ENCODE measurements at regions not wholly inside any gene's neighbourhood (a gene's known extent, or its start where the extent isn't known, plus 50 kb on each side); places are given as distances from the start of the nearest gene placed in this dataset.

DNA sequence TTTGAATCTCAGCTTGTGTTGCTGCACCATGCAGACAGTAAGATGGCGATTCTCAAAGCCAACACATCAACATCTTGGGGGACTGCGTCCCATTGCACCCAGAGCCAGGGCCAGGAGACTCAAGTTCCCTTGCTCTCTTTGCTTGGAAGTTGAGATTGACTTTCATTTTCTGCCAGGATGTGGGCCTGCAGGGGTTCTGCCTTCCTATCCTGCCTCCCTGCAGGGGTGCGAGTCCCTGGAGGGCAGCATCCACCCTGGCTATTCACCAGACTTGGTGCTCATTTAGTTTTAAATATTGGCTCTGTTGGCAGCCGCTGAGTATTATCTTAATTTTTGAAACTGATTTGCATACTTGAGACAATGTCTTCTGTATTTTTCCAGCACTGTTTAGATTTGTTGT is 451.5 kb downstream of the GLRX3 start:
- Histone ChIP-seq H3K27me3 (ENCODE audit: control insufficient read depth in 3 of 3, insufficient read depth in 3 of 3, low read length in 2 of 3) (peaks cover 0 to 9% (median 0%) of the 10 kb centered on the region in 3 donors), H3K4me3 (no peak overlapping the region), H3K36me3 (ENCODE audit: control insufficient read depth in 4 of 4, insufficient read depth in 4 of 4, low read length in 4 of 4) (no peaks in the 10 kb centered on the region), H3K27ac (ENCODE audit: low read depth in 1 of 2, low read length in 1 of 2) (no peak overlapping the region), H3K9ac (ENCODE audit: insufficient read depth in 1 of 2, low read length in 2 of 2) (no peak overlapping the region), H3K9me3 (ENCODE audit: control insufficient read depth in 4 of 4, insufficient read depth in 3 of 4, low read length in 3 of 4) (peaks cover 0 to 3% (median 0%) of the 10 kb centered on the region in 4 donors), H3K4me1 (ENCODE audit: control insufficient read depth in 5 of 5, insufficient read depth in 5 of 5, low read length in 5 of 5) (no peaks in the 10 kb centered on the region)
- no peak for TF ChIP-seq CTCF (IDR thresholded peaks at IDR 0.05; ENCODE audit: control extremely low read depth, extremely low read depth)
- DNase-seq (no peak), ATAC-seq (ENCODE audit: insufficient read depth, low FRiP score) (no peak)
- 81 to 91% methylated on average over 4 of the region's 4 CpGs for WGBS, 2 donors

DNA sequence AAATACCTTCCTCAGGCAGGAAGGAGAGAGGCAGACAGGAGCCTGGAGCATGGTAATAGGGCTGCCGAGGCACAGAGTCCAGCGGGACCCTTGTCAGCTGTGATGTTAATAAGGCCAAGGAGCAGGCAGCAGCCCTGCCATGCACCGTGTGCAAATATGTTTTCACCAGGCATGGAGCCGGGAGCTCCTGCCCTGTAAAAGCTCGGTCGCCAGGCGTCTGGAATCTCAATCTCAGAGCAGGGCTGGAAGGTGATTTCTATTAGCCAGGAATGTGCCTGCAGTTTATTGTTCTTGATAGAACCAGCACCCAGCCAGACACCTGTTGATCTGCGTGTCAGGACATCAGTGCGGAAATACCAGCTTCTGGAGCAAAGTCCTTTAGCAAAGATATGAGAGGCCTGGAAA is 469.8 kb downstream of the GLRX3 start:
- Histone ChIP-seq H3K36me3 (ENCODE audit: control insufficient read depth in 4 of 4, insufficient read depth in 4 of 4, low read length in 4 of 4) (no peaks in the 10 kb centered on the region), H3K27me3 (ENCODE audit: control insufficient read depth in 3 of 3, insufficient read depth in 3 of 3, low read length in 2 of 3) (no peaks in the 10 kb centered on the region), H3K4me3 (no peak overlapping the region), H3K9me3 (ENCODE audit: control insufficient read depth in 4 of 4, insufficient read depth in 3 of 4, low read length in 3 of 4) (peaks cover 0 to 6% (median 0%) of the 10 kb centered on the region in 4 donors), H3K4me1 (ENCODE audit: control insufficient read depth in 5 of 5, insufficient read depth in 5 of 5, low read length in 5 of 5) (no peaks in the 10 kb centered on the region), H3K9ac (ENCODE audit: insufficient read depth in 1 of 2, low read length in 2 of 2) (no peak overlapping the region), H3K27ac (ENCODE audit: low read depth in 1 of 2, low read length in 1 of 2) (no peak overlapping the region)
- no peak for TF ChIP-seq CTCF (IDR thresholded peaks at IDR 0.05; ENCODE audit: control extremely low read depth, extremely low read depth)
- no peak for DNase-seq
- ATAC-seq (ENCODE audit: insufficient read depth, low FRiP score): no peak
- WGBS, 2 donors: 54 to 67% methylated on average over 9 of the region's 9 CpGs

GRCh38 chr10:130607366-130607765 is 471.2 kb downstream of the GLRX3 start:
- 87 to 93% methylated on average over 9 of the region's 9 CpGs for WGBS, 2 donors
- H3K4me3 ChIP-seq: no peak overlapping the region

More at GRCh38 chr10:130607366-130607765, 471.2 kb downstream of the GLRX3 start:
- DNase-seq (no peak), ATAC-seq (ENCODE audit: insufficient read depth, low FRiP score) (no peak)
- H3K9me3 ChIP-seq (ENCODE audit: control insufficient read depth in 4 of 4, insufficient read depth in 3 of 4, low read length in 3 of 4): peaks cover 0 to 12% (median 0%) of the 10 kb centered on the region in 4 donors
- H3K4me1 ChIP-seq (ENCODE audit: control insufficient read depth in 5 of 5, insufficient read depth in 5 of 5, low read length in 5 of 5): no peaks in the 10 kb centered on the region
- no peak for TF ChIP-seq CTCF (IDR thresholded peaks at IDR 0.05; ENCODE audit: control extremely low read depth, extremely low read depth)
- no peaks in the 10 kb centered on the region for H3K36me3 ChIP-seq (ENCODE audit: control insufficient read depth in 4 of 4, insufficient read depth in 4 of 4, low read length in 4 of 4)
- no peak overlapping the region for H3K9ac ChIP-seq (ENCODE audit: insufficient read depth in 1 of 2, low read length in 2 of 2)
- H3K27me3 ChIP-seq (ENCODE audit: control insufficient read depth in 3 of 3, insufficient read depth in 3 of 3, low read length in 2 of 3): no peaks in the 10 kb centered on the region
- no peak overlapping the region for H3K27ac ChIP-seq (ENCODE audit: low read depth in 1 of 2, low read length in 1 of 2)
